NCI-H69 (cell line): ENCODE measurements at regions not wholly inside any gene's neighbourhood (a gene's known extent, or its start where the extent isn't known, plus 50 kb on each side); places are given as distances from the start of the nearest gene placed in this dataset.
"Not testable (repeated sequence)": the region's sequence is repeated elsewhere in the genome, so short reads cannot be mapped to it uniquely, and the experiment has no call there.

Source experiments
- DNase-seq: peaks from one replicate; lab custom pipeline; 2025; lab: John Stamatoyannopoulos, UW

GRCh38 chr10:46802010-46802409, 109.2 kb upstream of the PTPN20 start:
- DNase-seq = peak; percentile 12

DNA sequence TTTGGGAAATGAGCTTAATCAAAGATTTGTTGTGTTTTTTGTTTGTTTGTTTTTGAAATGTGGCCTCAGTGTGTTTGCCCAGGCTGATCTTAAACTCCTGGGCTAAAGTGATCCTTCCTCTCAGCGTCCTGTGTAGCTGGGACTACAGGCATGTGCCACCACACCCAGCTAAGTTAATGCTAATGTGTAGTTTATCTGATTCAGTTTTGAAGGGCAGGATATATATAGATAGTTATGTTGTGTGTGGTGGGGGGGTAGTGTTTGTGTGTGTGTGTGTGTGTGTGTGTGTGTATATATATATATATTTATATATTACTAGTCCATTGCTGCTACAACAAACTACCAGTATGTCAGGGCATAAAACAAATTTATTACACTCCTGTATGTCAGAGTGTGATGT, 108.1 kb upstream of the PTPN20 start:
- not testable (repeated sequence) for DNase-seq

- DNase-seq = not testable (repeated sequence)
Observed at GRCh38 chr10:46810222-46810621, 101.0 kb upstream of the PTPN20 start.

DNA sequence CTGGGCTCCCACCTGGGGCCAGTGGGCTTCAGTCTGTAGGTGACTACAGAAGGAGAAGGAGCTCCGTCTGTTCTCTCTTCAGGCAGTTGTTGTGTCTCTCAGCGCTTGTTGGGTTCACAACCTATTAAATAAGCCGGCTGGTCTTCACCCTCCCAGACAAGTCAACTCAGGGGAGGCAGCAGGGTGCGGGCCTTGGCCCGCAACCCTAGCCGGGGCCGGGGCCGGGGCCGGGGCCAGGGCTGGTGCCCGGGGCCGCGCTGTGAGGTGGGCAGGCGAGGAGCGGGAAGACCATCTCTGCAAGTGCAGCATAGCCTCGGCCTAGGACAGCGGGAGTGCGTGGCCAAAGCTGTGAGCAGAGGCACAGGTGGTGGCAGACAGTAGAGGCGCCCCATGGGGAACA, 95.1 kb upstream of the PTPN20 start:
- not testable (repeated sequence) for DNase-seq

- not testable (repeated sequence) for DNase-seq
Observed at GRCh38 chr10:46840393-46841050, 70.7 kb upstream of the PTPN20 start.

- DNase-seq = not testable (repeated sequence)
Observed at GRCh38 chr10:46841051-46841593, 70.1 kb upstream of the PTPN20 start.

DNA sequence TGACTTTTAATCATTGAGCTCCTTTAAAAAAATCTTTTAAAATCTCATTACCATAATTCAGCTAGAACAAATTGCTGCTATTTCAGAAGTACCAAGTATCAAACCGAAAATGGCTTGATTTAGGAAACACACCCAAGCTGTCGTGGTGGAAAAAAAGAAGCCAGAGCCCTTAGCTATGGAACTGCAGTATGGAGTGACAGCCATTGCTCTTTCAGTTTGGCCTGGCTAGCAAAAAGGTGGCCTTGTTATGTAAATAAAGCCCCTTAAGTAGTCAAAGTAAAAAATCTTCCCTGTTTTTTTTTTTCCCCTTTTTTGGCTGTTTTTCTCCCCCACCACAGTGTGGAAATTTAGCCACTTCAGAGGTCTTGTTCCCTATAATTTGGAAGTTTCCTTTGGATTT, 66.0 kb upstream of the PTPN20 start:
- not testable (repeated sequence) for DNase-seq

DNA sequence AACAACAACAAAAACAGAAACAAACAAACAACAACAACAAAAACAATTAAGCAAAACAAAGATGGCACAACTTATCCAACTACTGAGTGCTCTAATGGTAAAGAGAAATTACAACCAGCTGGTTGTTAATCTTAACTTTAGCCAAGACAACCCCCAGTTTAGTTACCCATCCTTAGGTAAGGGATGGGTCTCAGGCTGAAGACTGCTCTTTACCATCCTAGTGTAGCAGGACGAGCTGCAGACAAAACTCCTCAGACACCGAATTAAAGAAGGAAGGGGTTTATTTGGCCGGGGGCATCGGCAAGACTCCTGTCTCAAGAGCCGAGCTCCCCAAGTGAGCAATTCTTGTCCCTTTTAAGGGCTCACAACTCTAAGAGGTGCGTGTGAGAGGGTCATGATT, 65.6 kb upstream of the PTPN20 start:
- DNase-seq = not testable (repeated sequence)

GRCh38 chr10:46860753-46861152, 50.5 kb upstream of the PTPN20 start:
- DNase-seq = not testable (repeated sequence)
